NCI-H1105 treated with DMSO at 0.1 percent for 48 hours (cell line): ENCODE measurements at regions not wholly inside any gene's neighbourhood (a gene's known extent, or its start where the extent isn't known, plus 50 kb on each side); places are given as distances from the start of the nearest gene placed in this dataset.

Source experiments
- DNase-seq: peaks from one replicate; lab custom pipeline; 2025; lab: John Stamatoyannopoulos, UW

GRCh38 chr7:12456506-12456905 lies 52.8 kb upstream of the VWDE start:
- DNase-seq, result peak; percentile 93

GRCh38 chr7:12458520-12459131 lies 55.0 kb upstream of the VWDE start:
- DNase-seq, result peak; percentile 77

DNA sequence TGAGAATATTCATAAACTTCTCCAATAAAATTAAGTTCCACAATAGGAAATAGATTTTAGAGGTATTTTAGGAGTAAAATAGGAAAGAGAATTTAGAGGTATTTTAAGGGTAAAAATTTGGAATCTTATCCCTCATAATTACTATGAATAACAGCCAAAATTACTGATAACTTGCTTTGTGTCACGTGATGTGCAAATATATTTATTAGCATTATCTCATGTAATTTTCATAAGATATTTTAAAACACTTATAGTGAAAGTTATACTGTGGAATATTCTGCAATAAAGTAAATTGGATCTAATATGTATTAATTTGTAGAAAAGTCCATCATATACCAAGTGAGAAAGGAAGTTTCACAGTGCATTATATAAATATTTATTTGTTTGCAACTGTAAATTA lies 64.2 kb upstream of the VWDE start:
- DNase-seq, result no peak

- no peak for DNase-seq
These were observed 65.9 kb upstream of the VWDE start for GRCh38 chr7:12469568-12469967.

DNA sequence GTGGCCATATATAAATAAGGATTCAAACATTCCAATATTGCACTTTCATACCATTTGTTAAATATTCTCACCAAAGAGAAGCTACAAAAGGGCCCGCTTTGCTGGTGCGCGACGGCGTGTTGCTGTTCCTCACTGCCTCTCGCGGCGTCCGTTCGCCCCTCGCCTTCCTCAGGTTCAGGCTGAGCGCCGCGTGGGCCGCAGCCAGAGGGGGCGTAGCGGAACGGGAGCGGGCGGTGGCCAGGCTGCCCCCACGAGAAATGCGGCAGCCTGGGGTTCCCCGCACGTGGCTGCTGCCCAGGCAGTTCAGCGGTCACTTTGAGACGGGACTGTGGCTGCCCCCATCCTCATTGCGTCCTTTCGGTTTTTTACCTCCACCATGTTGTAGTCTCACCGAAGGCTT lies 67.3 kb upstream of the VWDE start:
- DNase-seq, result no peak

GRCh38 chr7:12474035-12474434 lies 70.4 kb upstream of the VWDE start:
- DNase-seq, result no peak

GRCh38 chr7:12475362-12476063 lies 71.8 kb upstream of the VWDE start:
- no peak for DNase-seq

GRCh38 chr7:12477620-12478019 lies 74.0 kb upstream of the VWDE start:
- no peak for DNase-seq

DNA sequence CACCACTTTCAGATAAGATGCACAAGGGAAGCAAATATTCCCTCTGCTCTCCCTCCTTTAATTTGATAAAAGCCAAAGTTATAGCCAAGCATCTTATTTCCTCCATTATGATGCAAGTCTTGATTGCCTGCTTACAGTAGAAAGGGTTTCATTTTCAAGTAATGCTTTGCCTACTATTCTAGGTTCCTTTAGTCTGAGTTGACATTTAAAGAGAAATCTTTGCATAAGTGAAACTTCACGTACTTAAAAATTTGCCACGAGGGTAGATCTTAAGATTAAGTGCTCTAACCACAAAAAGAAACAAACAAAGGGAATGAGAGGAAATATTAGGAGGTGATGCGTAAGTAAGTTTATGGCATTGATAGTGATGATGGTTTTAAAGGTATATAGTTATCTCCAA lies 78.1 kb upstream of the VWDE start:
- DNase-seq, result no peak

GRCh38 chr7:12485845-12486244 lies 82.2 kb upstream of the VWDE start:
- DNase-seq, result no peak

DNA sequence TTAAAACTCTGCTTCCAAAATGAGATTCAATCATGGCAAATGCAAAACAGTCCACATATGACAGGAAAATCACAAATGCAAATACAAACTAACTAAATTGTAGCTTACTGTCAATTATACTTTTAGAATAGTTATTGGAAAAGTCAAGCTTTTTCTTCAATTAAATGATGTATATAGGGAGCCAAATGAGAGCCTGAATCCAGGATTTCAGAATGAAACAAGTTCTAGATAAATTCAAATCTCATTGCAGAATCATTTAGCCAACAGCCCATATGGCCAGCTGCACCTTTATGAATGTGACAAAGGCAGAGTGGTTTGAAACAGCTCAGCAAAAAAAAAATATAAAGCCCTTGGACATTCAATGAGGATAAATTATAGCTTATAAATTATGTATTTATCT lies 82.2 kb upstream of the SCIN start:
- peak; percentile 75 for DNase-seq

DNA sequence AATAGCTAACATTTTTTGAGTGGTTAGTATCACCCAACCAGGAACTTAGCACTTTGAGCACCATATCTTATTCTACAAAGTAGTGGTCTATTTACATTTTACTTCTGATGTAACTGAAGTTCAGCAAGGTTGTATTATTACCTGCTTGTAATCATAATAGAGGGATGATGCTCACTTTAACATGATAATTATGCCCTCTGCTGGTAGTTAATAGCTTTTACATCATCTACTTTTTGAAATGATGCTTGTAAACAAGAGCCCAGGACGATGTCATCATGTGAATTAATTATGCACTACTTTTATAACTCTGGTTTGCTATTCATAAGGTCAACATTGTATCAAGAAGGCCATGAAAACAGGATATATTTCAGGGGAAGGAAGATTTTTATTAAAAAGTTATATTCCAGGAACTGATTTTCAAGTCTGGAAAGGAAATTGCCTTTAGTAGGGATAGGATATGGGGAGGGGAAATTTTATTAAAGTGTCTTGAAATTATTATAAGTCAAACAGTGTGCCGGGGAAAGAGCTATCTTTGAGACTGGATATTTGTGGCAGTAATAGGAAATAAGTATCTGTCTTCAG lies 80.3 kb upstream of the SCIN start:
- DNase-seq, result peak; percentile 96

DNA sequence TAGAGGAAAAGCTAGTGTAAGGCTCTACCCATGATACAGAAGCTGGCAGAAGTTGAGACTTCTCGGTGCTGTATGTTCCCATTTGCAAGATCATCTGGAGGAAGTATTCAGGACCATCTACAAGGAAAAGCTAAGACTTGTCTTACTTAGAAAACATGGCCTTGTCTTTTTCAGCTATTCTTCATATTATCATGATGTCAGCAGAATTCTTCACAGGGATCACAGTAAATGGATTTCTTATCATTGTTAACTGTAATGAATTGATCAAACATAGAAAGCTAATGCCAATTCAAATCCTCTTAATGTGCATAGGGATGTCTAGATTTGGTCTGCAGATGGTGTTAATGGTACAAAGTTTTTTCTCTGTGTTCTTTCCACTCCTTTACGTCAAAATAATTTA lies 79.6 kb upstream of the SCIN start:
- no peak for DNase-seq

- no peak for DNase-seq
These were observed 79.0 kb upstream of the SCIN start for GRCh38 chr7:12491526-12491925.

DNA sequence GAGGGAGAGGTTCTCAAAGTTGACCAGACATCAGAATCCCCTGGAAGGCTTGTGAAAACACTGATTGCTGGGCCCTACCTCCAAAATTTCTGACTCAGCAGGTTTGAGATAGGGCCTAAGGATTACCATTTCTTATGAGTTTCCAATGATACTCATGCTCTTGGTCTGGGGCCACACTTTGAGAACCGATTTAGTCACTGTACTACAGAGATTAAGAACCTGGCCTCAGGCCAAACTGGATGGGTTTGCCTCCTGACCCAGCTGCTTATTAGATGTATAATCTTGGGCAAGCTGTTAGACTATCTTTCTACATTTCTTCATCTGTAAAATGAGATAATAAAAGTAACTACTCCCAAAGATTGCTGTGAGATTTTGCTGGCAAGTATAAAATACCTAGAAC lies 77.1 kb upstream of the SCIN start:
- no peak for DNase-seq

DNA sequence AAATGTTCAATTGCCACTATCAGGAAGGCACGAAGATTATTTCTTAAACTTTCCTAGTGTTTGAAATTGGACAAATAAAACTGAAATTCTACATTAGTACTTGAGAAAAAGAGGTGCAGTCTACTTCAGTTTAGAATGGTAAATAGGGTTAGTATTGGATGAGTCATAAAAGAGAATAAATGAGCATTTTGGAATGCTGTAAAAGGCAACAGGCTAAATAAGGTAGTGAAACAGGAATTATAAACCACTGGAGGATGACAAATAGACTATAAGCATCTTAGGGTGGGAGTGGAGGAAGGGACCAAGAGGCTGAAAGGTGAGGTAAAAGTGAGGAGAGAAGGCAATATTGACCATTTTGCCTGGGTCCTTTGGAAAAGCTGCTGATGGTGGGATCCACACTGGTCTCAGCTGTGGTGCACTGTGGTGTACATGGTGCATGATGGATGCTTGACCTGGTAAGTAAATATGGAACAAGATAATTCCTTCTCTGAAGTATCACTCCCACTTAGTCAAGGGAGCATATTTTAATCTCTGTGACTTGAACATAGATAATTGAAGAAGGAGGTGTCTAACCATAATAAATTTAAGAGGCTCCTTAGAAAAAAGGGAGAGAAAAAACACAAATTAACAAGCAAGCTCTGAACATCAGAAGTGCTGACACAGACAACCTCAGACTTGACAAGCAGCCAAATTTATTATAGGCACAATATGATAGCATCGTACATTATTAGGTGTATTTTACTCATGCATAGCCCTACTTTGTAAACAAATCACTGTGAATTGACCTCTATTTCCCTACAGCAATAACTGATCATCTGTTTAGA lies 76.4 kb upstream of the SCIN start:
- peak; percentile 87 for DNase-seq

DNA sequence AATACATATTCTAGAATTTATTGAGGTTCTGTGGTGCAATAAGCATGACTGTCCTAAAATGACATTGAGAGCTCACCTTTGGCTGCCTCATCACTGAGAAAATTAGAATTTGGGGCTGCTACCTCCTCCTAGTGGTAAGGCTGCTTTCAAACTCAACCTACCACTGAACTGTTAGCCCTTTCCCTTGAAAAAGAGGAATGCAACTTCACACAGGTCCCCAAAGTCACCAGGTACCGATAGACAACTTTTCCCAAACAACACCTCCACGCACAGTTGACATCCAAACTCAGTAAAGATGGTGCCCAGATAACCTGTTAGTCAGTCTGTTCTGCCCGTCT lies 75.9 kb upstream of the SCIN start:
- peak; percentile 87 for DNase-seq

DNA sequence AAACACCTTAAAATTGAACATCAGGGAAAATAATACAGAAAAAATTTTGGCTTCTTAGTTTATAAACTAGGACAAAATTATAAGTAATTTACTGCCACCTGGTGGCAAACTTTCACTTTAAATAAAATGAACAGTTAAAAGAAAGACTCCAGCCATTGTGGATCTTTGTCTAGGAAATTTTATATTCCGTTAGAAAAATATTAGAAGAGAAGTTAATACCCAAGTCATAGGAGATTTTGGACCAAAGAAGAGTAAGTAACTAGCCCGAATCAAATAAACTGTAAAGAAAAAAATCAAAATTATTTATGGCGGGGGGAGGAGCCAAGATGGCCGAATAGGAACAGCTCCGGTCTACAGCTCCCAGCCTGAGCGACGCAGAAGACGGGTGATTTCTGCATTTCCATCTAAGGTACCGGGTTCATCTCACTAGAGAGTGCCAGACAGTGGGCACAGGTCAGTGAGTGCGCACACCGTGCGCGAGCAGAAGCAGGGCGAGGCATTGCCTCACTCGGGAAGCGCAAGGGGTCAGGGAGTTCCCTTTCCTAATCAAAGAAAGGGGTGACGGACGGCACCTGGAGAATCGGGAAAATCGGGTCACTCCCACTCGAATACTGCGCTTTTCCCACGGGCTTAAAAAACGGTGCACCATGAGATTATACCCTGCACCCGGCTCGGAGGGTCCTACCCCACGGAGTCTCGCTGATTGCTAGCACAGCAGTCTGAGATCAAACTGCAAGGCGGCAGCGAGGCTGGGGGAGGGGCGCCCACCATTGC lies 73.4 kb upstream of the SCIN start:
- peak; percentile 73 for DNase-seq

DNA sequence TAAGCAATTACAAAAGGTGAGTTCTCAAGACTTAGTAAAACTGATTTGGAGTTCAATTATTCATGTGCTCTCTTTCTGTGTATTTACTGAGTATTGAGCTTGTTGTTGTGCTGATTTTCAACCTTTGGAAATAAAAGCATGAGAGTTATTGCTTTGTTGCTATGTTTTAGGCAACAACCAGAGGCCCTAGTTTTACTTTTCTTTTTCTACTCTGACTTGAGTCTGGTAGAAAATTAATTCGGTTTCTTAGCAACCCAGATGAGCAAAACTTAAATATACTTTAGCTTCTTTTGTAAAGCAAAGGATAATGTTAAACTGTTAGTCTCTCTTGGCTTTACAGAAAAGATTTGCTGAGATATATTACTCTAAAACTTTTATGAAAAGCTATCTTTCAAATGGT lies 66.4 kb upstream of the SCIN start:
- no peak for DNase-seq

DNA sequence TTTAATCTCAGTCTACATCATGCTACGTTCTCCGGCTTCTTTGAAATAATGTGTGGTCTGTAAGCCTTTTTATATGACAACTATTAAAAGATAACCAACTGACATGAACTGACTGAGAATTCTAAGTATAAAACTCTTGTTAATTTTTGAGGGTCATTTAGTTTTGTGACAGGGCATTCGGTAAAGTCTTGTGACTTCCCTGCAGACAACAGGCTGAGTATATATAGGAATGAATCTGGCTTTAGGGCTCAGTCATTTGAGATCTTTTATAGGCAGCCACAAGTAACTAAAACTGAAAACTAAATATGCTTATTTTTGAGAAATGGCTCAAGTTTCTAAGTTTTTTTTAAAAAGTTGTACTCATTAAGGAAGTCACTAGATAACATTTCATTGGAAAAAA lies 62.5 kb upstream of the SCIN start:
- no peak for DNase-seq

GRCh38 chr7:12508554-12508953 lies 62.0 kb upstream of the SCIN start:
- no peak for DNase-seq

DNA sequence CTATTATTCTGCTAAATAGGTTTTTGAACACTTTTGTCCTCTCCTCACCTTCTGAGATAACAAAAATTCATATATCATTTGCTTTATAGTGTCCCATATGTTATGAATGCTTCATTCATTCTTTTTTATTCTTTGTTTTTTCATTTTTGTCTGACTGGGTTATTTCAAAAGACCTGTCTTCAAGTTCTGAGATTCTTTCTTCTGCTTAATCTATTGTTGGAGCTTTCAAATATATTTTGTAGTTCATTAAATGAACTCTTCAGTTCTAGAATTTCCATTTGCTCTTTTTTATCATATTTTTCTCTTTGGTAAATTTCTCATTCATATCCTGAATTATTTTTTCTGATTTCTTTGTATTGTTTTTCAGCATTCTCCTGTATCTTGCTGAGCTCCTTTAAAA lies 53.1 kb upstream of the SCIN start:
- DNase-seq, result no peak
